Keratinocyte (primary cell): ENCODE measurements at regions not wholly inside any gene's neighbourhood (a gene's known extent, or its start where the extent isn't known, plus 50 kb on each side); places are given as distances from the start of the nearest gene placed in this dataset.

Experiments
- DNase-seq: peaks from one replicate; pipeline ENCODE4 v3.0.0-alpha.2; 2011; ENCODE audit warnings: low read depth, missing footprints, low spot score
- FAIRE-seq: peaks from 2 replicates; lab custom pipeline; 2011; peaks lifted over from hg19 to GRCh38; lab: Jason Lieb, UNC
- H2AFZ ChIP-seq: 2 replicates; pipeline ENCODE4 v1.6.0; 2012; ENCODE audit warnings: low read length, control low read depth, inconsistent platforms; ENCODE audit not compliant: control insufficient read depth
- H3K27ac ChIP-seq: 2 replicates; pipeline ENCODE4 v1.5.1; 2011; ENCODE audit warnings: low read length; ENCODE audit not compliant: control insufficient read depth, insufficient read depth
- H3K27me3 ChIP-seq: 3 replicates; pipeline ENCODE4 v1.6.0; 2011; ENCODE audit warnings: low read length; ENCODE audit not compliant: control insufficient read depth, insufficient read depth; ENCODE audit errors: extremely low read depth
- H3K36me3 ChIP-seq, 2 experiments: 2 replicates in 1 of 2; 3 replicates in 1 of 2; pipeline ENCODE4 v1.5.1; 2011; ENCODE audit warnings: low read length in 2 of 2, mild to moderate bottlenecking in 1 of 2; ENCODE audit not compliant: control insufficient read depth in 2 of 2, insufficient read depth in 2 of 2; ENCODE audit errors: extremely low read depth in 1 of 2
- H3K4me1 ChIP-seq: 3 replicates; pipeline ENCODE4 v1.5.1; 2011; ENCODE audit warnings: low read length; ENCODE audit not compliant: control insufficient read depth, insufficient read depth; ENCODE audit errors: extremely low read depth
- H3K4me2 ChIP-seq: 3 replicates; pipeline ENCODE4 v1.6.0; 2011; ENCODE audit warnings: low read depth, low read length; ENCODE audit not compliant: control insufficient read depth, insufficient read depth; ENCODE audit errors: extremely low read depth
- H3K4me3 ChIP-seq, 3 experiments: fragments of 200-600 bp in 1 of 3; sonication (generic) in 1 of 3; 2 replicates in 2 of 3; 3 replicates in 1 of 3; pipeline ENCODE4 v1.5.1; 2011 to 2016; ENCODE audit warnings: low read length in 3 of 3, mild to moderate bottlenecking in 3 of 3, control low read depth in 2 of 3, inconsistent platforms in 1 of 3, low read depth in 1 of 3, mixed read lengths in 1 of 3, mixed run types in 1 of 3, moderate library complexity in 1 of 3; ENCODE audit not compliant: control insufficient read depth in 2 of 3, insufficient read depth in 2 of 3; ENCODE audit errors: extremely low read depth in 1 of 3
- H3K79me2 ChIP-seq: 2 replicates; pipeline ENCODE4 v1.6.0; 2012; ENCODE audit warnings: low read length; ENCODE audit not compliant: control insufficient read depth, insufficient read depth
- H3K9ac ChIP-seq: 3 replicates; pipeline ENCODE4 v1.6.0; 2011; ENCODE audit warnings: low read length; ENCODE audit not compliant: control insufficient read depth, insufficient read depth; ENCODE audit errors: extremely low read depth
- H3K9me1 ChIP-seq: 3 replicates; pipeline ENCODE4 v1.6.0; 2011; ENCODE audit warnings: low read length; ENCODE audit not compliant: control insufficient read depth, insufficient read depth; ENCODE audit errors: extremely low read depth
- H3K9me3 ChIP-seq: 2 replicates; pipeline ENCODE4 v1.5.1; 2012; ENCODE audit warnings: low read depth, low read length; ENCODE audit not compliant: control insufficient read depth
- H4K20me1 ChIP-seq: 3 replicates; pipeline ENCODE4 v1.6.0; 2011; ENCODE audit warnings: low read length; ENCODE audit not compliant: control insufficient read depth, insufficient read depth; ENCODE audit errors: extremely low read depth
- CTCF ChIP-seq, 3 experiments: IDR thresholded peaks in 1 of 3; conservative IDR thresholded peaks in 1 of 3; optimal IDR thresholded peaks in 1 of 3; 2 replicates in 2 of 3; 3 replicates in 1 of 3; pipeline versions ENCODE3 to v1.5.1; 2011; ENCODE audit warnings: low read length in 3 of 3, mild to moderate bottlenecking in 3 of 3, moderate library complexity in 2 of 3, control low read depth in 1 of 3, inconsistent platforms in 1 of 3; ENCODE audit not compliant: insufficient read depth in 2 of 3; ENCODE audit errors: extremely low read depth in 1 of 3
- EZH2 ChIP-seq: IDR thresholded peaks from one replicate; pipeline ENCODE4 v1.6.1; 2012; ENCODE audit warnings: inconsistent platforms, mild to moderate bottlenecking, low read length, moderate library complexity
- dilution Hi-C: fragments of 300-500 bp; cut with MboI; formaldehyde crosslinking; loops from one replicate; pipeline ENCODE4 v1.7.0; 2020; ENCODE audit warnings: low sequenced_read_pairs; ENCODE audit not compliant: extremely low pct_ligation_motif_present

GRCh38 chr12:65557438-65558181 is 266.7 kb upstream of the HMGA2 start:
- Histone ChIP-seq H4K20me1 (no peaks in the 10 kb centered on the region), H3K27me3 (no peaks in the 10 kb centered on the region), H3K9me3 (no peaks in the 10 kb centered on the region), H3K4me2 (no peak overlapping the region), H3K27ac (no peak overlapping the region), H3K4me1 (peaks cover 15% of the 10 kb centered on the region), H3K4me3 (no peak overlapping the region), H3K36me3 (no peaks in the 10 kb centered on the region), H3K79me2 (no peaks in the 10 kb centered on the region), H2AFZ (peak overlapping the region; percentile 8), H3K9me1 (no peaks in the 10 kb centered on the region), H3K9ac (no peak overlapping the region)
- dilution Hi-C loops: no loop called here
- FAIRE-seq (no peak), DNase-seq (no peak)
- TF ChIP-seq EZH2 (no peak), CTCF (optimal IDR thresholded peaks at IDR 0.05 in 1 of 3, IDR thresholded peaks at IDR 0.05 in 1 of 3, conservative IDR thresholded peaks at IDR 0.05 in 1 of 3; ENCODE audit: extremely low read depth in 1 of 3, insufficient read depth in 2 of 3, low read length in 3 of 3) (no peak)

- Histone ChIP-seq H3K27ac (no peak overlapping the region), H3K4me2 (no peak overlapping the region), H4K20me1 (no peaks in the 10 kb centered on the region), H3K27me3 (no peaks in the 10 kb centered on the region), H3K9ac (no peak overlapping the region), H3K9me1 (no peaks in the 10 kb centered on the region), H3K36me3 (no peaks in the 10 kb centered on the region), H3K9me3 (no peaks in the 10 kb centered on the region), H3K4me1 (peaks cover 16% of the 10 kb centered on the region), H3K4me3 (no peak overlapping the region), H3K79me2 (no peaks in the 10 kb centered on the region), H2AFZ (no peak overlapping the region)
- no peak for FAIRE-seq
- dilution Hi-C loops: no loop called here
- no peak for DNase-seq
- TF ChIP-seq CTCF (optimal IDR thresholded peaks at IDR 0.05 in 1 of 3, IDR thresholded peaks at IDR 0.05 in 1 of 3, conservative IDR thresholded peaks at IDR 0.05 in 1 of 3; ENCODE audit: extremely low read depth in 1 of 3, insufficient read depth in 2 of 3, low read length in 3 of 3) (no peak), EZH2 (no peak)
Observed at GRCh38 chr12:65560286-65560685, 264.0 kb upstream of the HMGA2 start.
